ENCODE measurements at regions not wholly inside any gene's neighbourhood (a gene's known extent, or its start where the extent isn't known, plus 50 kb on each side); places are given as distances from the start of the nearest gene placed in this dataset.

- no peak for DNase-seq (ENCODE audit: low read depth in 2 of 3, low spot score in 2 of 3)
Measured at GRCh38 chr3:148435534-148435933, 262.2 kb upstream of the AGTR1 start.

GRCh38 chr3:148439254-148439822 lies 258.4 kb upstream of the AGTR1 start:
- DNase-seq (ENCODE audit: low read depth in 2 of 3, low spot score in 2 of 3) = no peak

GRCh38 chr3:148441191-148441590 lies 256.5 kb upstream of the AGTR1 start:
- DNase-seq (ENCODE audit: low read depth in 2 of 3, low spot score in 2 of 3) = no peak

- no peak for DNase-seq (ENCODE audit: low read depth in 2 of 3, low spot score in 2 of 3)
Measured at GRCh38 chr3:148450819-148451218, 246.9 kb upstream of the AGTR1 start.

GRCh38 chr3:148451969-148452368 lies 245.7 kb upstream of the AGTR1 start:
- no peak for DNase-seq (ENCODE audit: low read depth in 2 of 3, low spot score in 2 of 3)

- DNase-seq (ENCODE audit: low read depth in 2 of 3, low spot score in 2 of 3) = no peak
Measured at GRCh38 chr3:148453781-148454191, 243.9 kb upstream of the AGTR1 start.

GRCh38 chr3:148455098-148455497 lies 242.6 kb upstream of the AGTR1 start:
- DNase-seq (ENCODE audit: low read depth in 2 of 3, low spot score in 2 of 3) = no peak

- DNase-seq (ENCODE audit: low read depth in 2 of 3, low spot score in 2 of 3) = no peak
Measured at GRCh38 chr3:148457886-148458285, 239.8 kb upstream of the AGTR1 start.

- DNase-seq (ENCODE audit: low read depth in 2 of 3, low spot score in 2 of 3) = peak in 1 of 3 donors; percentile 13
Measured at GRCh38 chr3:148459931-148460513, 237.7 kb upstream of the AGTR1 start.

- no peak for DNase-seq (ENCODE audit: low read depth in 2 of 3, low spot score in 2 of 3)
Measured at GRCh38 chr3:148460686-148461085, 237.0 kb upstream of the AGTR1 start.

GRCh38 chr3:148464246-148464645 lies 233.5 kb upstream of the AGTR1 start:
- DNase-seq (ENCODE audit: low read depth in 2 of 3, low spot score in 2 of 3) = no peak

GRCh38 chr3:148466143-148466542 lies 231.6 kb upstream of the AGTR1 start:
- no peak for DNase-seq (ENCODE audit: low read depth in 2 of 3, low spot score in 2 of 3)

GRCh38 chr3:148466980-148467740 lies 230.5 kb upstream of the AGTR1 start:
- DNase-seq (ENCODE audit: low read depth in 2 of 3, low spot score in 2 of 3) = no peak

- DNase-seq (ENCODE audit: low read depth in 2 of 3, low spot score in 2 of 3) = no peak
Measured at GRCh38 chr3:148477375-148477774, 220.3 kb upstream of the AGTR1 start.

- no peak for DNase-seq (ENCODE audit: low read depth in 2 of 3, low spot score in 2 of 3)
Measured at GRCh38 chr3:148493631-148494030, 204.1 kb upstream of the AGTR1 start.

GRCh38 chr3:148494451-148494850 lies 203.3 kb upstream of the AGTR1 start:
- DNase-seq (ENCODE audit: low read depth in 2 of 3, low spot score in 2 of 3) = no peak

- no peak for DNase-seq (ENCODE audit: low read depth in 2 of 3, low spot score in 2 of 3)
Measured at GRCh38 chr3:148500881-148501280, 196.8 kb upstream of the AGTR1 start.

- DNase-seq (ENCODE audit: low read depth in 2 of 3, low spot score in 2 of 3) = no peak
Measured at GRCh38 chr3:148510116-148510515, 187.6 kb upstream of the AGTR1 start.

- no peak for DNase-seq (ENCODE audit: low read depth in 2 of 3, low spot score in 2 of 3)
Measured at GRCh38 chr3:148510561-148510960, 187.1 kb upstream of the AGTR1 start.

- no peak for DNase-seq (ENCODE audit: low read depth in 2 of 3, low spot score in 2 of 3)
Measured at GRCh38 chr3:148512648-148513047, 185.1 kb upstream of the AGTR1 start.

- no peak for DNase-seq (ENCODE audit: low read depth in 2 of 3, low spot score in 2 of 3)
Measured at GRCh38 chr3:148513096-148513543, 184.6 kb upstream of the AGTR1 start.

GRCh38 chr3:148518520-148518919 lies 179.2 kb upstream of the AGTR1 start:
- DNase-seq (ENCODE audit: low read depth in 2 of 3, low spot score in 2 of 3) = no peak
